ENCODE measurements at regions not wholly inside any gene's neighbourhood (a gene's known extent, or its start where the extent isn't known, plus 50 kb on each side); places are given as distances from the start of the nearest gene placed in this dataset.

DNA sequence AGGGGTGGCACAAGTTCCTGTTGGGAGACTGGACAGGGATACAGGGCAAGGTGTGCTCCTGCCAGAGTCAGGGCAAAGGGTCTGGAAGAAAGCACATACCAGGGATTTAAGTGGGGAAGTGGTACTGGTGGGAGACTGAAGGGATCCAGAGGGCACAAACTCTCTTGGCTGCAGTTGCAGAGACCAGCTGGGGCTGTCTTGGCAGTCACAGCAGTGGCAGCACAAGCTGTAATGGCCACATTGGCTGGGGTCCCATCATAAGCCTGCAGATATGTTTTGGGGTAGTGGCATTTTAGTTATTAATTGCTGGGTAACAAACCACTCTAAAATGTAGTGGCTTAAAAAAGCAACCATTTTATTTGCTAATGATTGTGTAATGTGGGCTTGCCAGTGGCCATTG is 492.2 kb downstream of the ENC1 start:
- TF ChIP-seq, protein P1, sequence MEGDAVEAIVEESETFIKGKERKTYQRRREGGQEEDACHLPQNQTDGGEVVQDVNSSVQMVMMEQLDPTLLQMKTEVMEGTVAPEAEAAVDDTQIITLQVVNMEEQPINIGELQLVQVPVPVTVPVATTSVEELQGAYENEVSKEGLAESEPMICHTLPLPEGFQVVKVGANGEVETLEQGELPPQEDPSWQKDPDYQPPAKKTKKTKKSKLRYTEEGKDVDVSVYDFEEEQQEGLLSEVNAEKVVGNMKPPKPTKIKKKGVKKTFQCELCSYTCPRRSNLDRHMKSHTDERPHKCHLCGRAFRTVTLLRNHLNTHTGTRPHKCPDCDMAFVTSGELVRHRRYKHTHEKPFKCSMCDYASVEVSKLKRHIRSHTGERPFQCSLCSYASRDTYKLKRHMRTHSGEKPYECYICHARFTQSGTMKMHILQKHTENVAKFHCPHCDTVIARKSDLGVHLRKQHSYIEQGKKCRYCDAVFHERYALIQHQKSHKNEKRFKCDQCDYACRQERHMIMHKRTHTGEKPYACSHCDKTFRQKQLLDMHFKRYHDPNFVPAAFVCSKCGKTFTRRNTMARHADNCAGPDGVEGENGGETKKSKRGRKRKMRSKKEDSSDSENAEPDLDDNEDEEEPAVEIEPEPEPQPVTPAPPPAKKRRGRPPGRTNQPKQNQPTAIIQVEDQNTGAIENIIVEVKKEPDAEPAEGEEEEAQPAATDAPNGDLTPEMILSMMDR (conservative IDR thresholded peaks at IDR 0.05; ENCODE audit: low read depth, low read length) = no peak
- TF ChIP-seq EZH2 (IDR thresholded peaks at IDR 0.05; ENCODE audit: borderline replicate concordance, low read depth, low read length, poor library complexity, severe bottlenecking) = no peak
